ENCODE measurements at regions not wholly inside any gene's neighbourhood (a gene's known extent, or its start where the extent isn't known, plus 50 kb on each side); places are given as distances from the start of the nearest gene placed in this dataset.
"Not testable (repeated sequence)": the region's sequence is repeated elsewhere in the genome, so short reads cannot be mapped to it uniquely, and the experiment has no call there.

- DNase-seq, result not testable (repeated sequence)
Observed at GRCh38 chr9:22508354-22508753, 61.7 kb downstream of the DMRTA1 start.

GRCh38 chr9:22508790-22509189 is 62.2 kb downstream of the DMRTA1 start:
- DNase-seq, result no peak

- no peak for DNase-seq
Observed at GRCh38 chr9:22512495-22512894, 65.9 kb downstream of the DMRTA1 start.

DNA sequence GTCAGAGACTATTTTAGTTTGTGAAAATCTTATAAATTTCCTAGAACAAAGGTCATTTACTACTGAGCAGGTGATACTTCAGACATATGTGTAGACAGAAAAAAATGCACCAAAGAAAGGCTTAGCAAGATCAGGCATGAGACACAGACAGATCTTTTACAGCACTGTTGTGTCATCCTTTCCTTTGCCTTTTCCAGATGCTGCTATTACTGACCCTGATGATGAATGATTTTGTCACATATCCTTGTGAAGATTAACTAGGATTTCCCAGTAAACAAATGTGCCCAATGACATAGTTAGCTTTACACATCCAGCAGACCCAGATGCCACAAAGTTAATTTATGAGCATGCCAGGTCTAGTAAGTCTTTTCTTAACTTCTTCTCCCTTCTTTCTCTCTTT is 68.2 kb downstream of the DMRTA1 start:
- DNase-seq, result no peak

GRCh38 chr9:22522206-22522740 is 75.6 kb downstream of the DMRTA1 start:
- DNase-seq, result peak; percentile 19

DNA sequence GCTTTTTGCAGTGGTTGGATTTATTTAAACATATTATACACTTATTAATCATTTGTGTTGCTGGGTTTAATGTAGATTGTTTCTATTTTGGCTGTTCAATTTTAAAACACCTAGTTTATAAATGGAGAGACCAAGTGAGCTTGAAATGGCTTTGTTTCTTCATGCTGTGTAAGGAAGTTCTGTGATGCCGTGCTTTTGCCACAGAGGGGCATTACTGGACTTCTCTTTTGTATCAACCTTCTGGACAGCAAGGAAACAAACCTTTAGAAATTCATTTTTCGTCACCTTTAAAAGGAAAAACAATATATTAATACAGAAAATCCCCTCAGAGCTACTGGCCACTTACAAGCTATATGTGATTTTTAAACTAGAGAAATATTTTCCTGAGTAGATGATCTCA is 81.9 kb downstream of the DMRTA1 start:
- no peak for DNase-seq

GRCh38 chr9:22529426-22530199 is 83.0 kb downstream of the DMRTA1 start:
- no peak for DNase-seq

- DNase-seq, result no peak
Observed at GRCh38 chr9:22535780-22536179, 89.2 kb downstream of the DMRTA1 start.

DNA sequence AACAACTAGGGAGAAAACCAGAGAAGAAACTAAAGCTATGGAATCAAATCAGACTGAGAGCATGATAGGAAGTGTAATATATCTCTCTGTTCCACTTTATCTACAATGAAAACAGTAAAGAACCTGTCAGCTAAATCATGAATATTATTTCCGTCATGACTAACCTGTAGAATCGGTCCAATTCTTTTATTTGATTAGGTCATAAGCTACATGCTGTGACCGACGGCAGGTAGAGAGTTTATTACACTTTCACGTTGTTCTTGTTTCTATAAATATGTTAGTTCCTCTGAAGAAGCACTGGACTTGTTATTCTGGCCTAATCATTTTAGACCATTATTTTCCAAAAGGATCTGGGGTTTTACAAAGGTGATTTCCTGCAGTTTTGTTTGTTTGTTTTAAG is 91.1 kb downstream of the DMRTA1 start:
- DNase-seq, result no peak

DNA sequence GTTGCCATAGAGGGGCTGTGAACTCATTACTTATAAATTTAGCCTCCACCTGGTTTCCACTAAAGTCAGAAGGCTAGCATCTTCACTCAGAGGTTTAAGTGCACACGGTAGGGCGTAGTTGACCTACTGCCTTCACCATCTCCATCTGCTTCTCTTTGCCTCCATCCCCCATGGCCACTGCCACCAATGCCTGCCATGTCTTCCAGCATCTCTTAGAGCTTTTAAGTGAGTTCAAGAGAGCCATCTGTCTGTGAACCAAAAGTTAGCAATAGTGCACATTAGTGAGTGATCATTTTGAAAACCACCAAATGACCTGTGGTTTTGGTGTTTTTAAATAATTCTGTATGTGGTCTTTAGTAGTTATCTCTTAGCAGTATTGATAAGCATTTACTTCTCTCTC is 102.0 kb downstream of the DMRTA1 start:
- DNase-seq, result no peak

- no peak for DNase-seq
Observed at GRCh38 chr9:22574740-22575139, 128.1 kb downstream of the DMRTA1 start.

DNA sequence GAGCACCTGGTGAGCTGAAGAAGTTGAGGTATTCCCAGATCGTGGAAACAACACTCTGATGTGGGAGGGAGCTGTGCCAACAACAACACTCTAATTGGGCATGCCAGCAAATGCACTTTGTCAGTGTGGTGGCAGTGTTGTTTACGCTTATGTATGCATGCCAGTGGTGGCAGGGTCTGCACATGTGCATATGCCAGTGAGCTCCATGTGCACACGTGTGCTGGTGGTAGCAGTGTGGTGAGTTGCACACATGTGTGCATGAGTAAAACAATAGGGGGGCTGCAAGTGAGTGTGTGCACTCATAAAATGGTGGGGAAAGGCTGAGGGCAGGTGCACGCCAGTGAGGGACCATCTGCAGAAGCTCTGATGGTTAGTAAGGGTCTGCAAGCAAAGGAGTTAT is 134.2 kb downstream of the DMRTA1 start:
- DNase-seq, result no peak

GRCh38 chr9:22582221-22582620 is 135.6 kb downstream of the DMRTA1 start:
- no peak for DNase-seq

GRCh38 chr9:22588918-22589317 is 142.3 kb downstream of the DMRTA1 start:
- DNase-seq, result no peak

- no peak for DNase-seq
Observed at GRCh38 chr9:22590336-22591033, 143.9 kb downstream of the DMRTA1 start.

DNA sequence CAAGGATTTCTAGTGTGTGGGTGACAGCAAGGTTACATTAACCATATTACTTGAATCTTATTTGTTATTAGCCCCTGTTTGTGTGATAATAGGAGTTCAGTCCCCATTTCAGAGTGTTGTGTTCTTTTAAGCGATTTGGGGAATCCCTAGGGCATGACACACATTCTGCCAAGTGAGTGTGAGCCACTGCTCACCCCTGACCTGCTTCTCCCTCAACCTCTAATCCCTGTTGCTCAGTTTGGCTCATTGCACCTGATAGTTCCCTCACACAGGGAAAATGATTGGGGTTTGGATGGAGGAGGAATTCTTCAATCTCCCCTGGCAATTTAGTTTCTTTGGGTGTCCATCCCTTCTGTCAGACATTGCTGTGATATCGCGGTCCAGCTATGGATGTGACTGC is 149.2 kb downstream of the DMRTA1 start:
- DNase-seq, result no peak

- DNase-seq, result no peak
Observed at GRCh38 chr9:22617156-22617555, 170.5 kb downstream of the DMRTA1 start.

- DNase-seq, result no peak
Observed at GRCh38 chr9:22622815-22623214, 176.2 kb downstream of the DMRTA1 start.

DNA sequence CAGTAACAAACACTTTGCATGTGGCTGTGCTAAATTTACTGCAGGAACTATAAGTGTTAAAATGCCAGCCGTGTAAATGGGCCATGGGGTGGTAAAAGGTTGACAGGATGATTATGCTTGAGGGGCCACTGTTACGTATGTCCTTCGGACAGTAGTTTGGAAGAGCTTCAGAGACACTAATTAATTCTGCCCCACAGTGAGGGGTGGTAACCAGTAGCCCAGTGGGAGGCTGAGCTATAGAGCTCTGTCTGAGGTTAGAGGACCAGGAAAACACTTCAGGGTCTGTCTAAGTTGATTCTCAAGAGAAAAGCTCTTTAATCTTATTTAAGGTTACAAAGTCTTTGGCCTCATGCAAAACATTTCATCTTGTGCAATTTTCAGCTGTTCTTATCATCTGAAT is 176.6 kb downstream of the DMRTA1 start:
- no peak for DNase-seq

DNA sequence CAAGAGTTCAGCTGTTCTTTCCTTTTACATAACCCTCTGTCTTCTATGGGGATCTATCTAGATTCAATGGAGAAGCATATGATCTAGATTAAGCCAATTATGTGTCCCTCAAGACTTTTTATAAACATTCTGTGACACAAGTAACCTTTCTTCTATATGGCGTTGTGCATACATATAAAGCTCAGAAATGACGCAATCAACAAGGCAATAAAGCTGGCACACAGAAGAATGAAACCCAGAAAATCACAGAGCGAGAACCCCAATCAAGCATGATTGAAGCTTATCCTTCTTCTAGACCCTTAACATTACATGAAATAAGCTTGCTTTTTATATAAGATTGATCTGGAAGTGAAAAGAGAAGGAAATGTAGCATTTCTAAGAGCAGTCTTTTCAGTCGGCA is 178.9 kb downstream of the DMRTA1 start:
- DNase-seq, result no peak

DNA sequence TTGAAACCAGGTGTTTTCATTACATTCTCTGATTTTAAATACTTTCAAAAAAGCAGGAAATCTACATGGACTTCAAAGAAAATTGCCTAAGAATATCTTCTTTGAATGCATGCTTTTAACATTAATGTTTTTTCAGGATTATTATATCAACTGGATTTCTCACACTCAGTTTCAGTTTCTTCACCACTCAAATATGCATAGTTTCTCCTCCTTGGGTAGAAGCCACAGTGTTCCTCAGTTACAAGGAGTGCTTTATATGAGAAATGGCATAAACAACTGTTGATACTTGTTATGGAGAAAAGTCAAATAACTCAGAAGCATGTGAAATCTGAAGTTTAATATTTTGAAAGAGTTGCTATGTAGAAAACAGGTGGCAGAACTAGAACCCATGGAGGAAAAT is 196.9 kb downstream of the DMRTA1 start:
- no peak for DNase-seq

DNA sequence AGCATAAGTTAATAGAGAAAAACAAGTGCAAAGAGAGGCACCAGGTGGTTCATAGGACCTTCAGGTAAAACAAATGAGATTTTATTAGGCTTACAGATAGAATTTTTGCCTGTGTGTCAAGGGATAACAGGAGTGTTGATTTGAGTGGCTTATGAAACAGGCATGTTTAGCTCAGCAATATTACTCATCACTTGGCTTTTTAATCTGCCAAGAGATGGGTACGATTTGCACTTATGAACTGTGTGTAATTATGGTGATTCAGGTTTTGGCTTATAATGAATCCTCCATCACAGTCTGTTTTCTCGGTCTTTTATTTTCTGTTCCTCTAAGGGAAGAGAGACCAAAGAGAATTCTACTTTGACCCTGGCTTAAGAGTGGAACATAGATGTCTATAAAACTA is 199.3 kb downstream of the DMRTA1 start:
- DNase-seq, result no peak

DNA sequence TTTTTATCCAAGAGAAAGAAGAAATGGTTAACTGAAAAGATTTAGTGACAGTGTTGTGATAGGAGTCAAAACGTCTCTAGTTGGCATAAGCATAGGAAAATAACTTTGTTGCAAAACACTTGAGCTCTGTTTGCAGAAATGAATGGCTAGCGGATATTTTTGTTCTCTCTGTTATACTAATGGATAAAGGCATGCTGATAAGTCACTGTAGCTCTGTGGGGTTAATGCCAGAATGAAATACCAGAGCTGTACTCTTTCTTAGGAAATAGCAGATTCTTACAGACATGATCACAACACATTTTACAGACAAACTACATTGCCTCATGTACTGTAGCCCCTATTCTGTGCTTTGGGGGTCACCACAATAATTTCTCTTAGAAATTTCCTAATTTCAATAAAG is 202.8 kb downstream of the DMRTA1 start:
- no peak for DNase-seq

GRCh38 chr9:22650145-22650544 is 203.5 kb downstream of the DMRTA1 start:
- no peak for DNase-seq

Measured in hindlimb muscle (tissue), 1 donor.